Epithelial cell of esophagus (primary cell): ENCODE measurements at regions not wholly inside any gene's neighbourhood (a gene's known extent, or its start where the extent isn't known, plus 50 kb on each side); places are given as distances from the start of the nearest gene placed in this dataset.

Experiments
- DNase-seq: peaks from one replicate; pipeline ENCODE4 v3.0.0; 2010; ENCODE audit warnings: low read depth
- H3K4me3 ChIP-seq: 2 replicates; pipeline ENCODE4 v1.5.1; 2011; ENCODE audit warnings: mild to moderate bottlenecking, low read length, control low read depth
- TF ChIP-seq, protein P1 (sequence below): IDR thresholded peaks from 2 replicates; pipeline ENCODE4 v1.5.1; 2011; ENCODE audit warnings: low read depth, mild to moderate bottlenecking, low read length, control low read depth, inconsistent platforms; ENCODE audit not compliant: insufficient read depth; ENCODE audit errors: missing control alignments

DNA sequence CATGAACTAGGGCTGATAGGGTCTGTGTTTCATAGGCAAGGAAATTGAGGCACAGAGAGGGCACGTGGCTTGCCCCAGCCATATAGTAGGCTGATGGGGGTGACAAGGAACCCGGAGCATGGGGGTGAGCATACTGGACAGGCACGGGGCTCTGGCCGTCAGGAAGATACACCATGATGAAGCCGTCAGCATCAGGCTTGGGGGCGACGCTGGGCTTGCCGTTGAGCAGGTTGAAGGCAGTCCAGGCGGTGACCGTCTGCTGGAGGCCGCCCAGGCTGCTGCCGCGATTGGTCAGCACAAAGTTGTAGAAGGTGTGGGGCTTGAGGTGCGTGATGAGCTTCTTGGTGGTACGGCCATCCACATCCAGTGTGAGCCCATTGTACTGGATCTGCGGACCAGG lies 119.7 kb downstream of the PTPRS start:
- TF ChIP-seq, protein P1, sequence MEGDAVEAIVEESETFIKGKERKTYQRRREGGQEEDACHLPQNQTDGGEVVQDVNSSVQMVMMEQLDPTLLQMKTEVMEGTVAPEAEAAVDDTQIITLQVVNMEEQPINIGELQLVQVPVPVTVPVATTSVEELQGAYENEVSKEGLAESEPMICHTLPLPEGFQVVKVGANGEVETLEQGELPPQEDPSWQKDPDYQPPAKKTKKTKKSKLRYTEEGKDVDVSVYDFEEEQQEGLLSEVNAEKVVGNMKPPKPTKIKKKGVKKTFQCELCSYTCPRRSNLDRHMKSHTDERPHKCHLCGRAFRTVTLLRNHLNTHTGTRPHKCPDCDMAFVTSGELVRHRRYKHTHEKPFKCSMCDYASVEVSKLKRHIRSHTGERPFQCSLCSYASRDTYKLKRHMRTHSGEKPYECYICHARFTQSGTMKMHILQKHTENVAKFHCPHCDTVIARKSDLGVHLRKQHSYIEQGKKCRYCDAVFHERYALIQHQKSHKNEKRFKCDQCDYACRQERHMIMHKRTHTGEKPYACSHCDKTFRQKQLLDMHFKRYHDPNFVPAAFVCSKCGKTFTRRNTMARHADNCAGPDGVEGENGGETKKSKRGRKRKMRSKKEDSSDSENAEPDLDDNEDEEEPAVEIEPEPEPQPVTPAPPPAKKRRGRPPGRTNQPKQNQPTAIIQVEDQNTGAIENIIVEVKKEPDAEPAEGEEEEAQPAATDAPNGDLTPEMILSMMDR: no peak
- DNase-seq: no peak
- H3K4me3 ChIP-seq: no peak overlapping the region

DNA sequence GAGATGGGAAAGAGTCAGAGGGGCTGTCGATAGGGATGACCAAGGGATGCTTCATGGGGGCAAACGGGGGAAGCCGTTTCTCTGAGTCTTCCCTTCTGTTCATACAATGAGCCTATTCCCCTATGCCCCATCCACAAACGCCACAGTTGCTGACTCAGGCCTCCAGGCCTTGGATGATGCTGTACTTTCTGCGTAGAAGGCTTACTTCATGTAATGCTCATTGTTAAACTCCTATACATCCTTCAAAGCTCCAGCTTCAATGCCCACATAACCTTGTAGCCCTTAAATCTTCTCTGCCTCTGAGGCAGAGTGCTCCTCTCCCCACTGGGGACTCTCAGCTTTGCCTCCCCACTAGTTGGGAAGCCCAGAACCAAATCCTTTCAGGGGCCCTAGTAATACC lies 120.3 kb downstream of the PTPRS start:
- H3K4me3 ChIP-seq: no peak overlapping the region
- no peak for DNase-seq
- TF ChIP-seq, protein P1: no peak

DNA sequence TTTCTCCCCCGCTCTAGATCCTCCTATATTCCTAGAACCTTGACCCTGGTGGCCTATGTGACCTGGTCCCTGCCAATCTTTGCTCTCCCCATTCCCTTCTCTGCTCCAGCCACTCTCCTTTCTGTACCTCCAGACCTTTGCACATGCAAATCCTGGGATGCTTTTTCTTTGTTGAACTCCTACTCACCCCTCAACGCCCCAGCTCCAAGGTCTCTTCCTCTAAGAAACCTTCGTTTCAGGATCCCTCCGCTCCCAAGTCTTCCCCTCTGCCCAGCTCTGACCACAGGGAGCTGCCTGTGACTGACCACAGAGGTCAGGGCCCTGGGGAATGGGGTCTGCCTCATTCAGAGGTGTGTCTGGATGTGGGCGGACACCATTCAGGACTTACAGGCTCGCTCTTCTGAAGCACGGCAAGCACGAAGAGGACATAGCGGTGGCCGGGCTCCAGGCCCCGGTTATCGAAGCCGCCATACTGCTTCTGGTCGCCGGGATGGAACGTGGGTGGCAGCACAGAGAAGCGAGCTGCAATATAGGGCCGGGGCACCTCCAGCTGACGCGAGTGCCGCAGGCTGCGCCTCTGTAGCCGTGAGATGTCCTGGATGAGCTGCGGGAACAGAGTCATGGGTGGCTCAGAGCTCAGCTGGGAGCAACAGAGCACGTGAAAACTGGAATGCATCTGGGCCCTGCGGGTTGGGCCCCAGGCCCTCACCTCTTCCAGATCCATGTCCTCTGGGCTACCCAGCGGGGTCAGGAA lies 120.9 kb downstream of the PTPRS start:
- DNase-seq: no peak
- H3K4me3 ChIP-seq: no peak overlapping the region
- TF ChIP-seq, protein P1: no peak

DNA sequence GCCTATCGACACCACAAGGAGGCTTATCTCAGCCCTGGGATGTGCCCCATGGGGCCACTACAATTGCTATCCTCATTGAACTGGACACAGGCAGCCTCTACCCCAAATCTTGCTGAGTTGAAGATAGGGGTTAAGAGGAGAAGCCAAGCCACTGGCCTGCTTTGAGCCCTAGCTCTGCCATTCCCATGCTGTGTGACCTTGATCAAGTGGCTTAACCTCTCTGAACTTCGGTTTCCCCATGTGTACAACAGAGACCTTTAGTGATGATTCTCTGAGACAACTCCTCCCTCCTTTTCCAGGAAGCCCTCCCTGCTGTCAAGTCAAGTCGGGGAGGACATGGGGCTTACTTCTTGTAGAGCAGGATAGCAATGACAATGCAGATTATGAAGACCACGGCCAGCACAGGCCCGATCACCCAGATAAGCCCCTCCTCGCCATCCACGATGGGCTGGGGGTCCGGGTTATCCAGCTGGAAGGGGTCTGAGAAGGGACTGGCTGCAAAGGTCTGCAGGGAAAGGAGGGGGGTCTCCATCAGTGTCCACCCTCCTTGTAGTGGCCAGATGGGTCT lies 121.6 kb downstream of the PTPRS start:
- no peak for DNase-seq
- TF ChIP-seq, protein P1: no peak
- no peak overlapping the region for H3K4me3 ChIP-seq

DNA sequence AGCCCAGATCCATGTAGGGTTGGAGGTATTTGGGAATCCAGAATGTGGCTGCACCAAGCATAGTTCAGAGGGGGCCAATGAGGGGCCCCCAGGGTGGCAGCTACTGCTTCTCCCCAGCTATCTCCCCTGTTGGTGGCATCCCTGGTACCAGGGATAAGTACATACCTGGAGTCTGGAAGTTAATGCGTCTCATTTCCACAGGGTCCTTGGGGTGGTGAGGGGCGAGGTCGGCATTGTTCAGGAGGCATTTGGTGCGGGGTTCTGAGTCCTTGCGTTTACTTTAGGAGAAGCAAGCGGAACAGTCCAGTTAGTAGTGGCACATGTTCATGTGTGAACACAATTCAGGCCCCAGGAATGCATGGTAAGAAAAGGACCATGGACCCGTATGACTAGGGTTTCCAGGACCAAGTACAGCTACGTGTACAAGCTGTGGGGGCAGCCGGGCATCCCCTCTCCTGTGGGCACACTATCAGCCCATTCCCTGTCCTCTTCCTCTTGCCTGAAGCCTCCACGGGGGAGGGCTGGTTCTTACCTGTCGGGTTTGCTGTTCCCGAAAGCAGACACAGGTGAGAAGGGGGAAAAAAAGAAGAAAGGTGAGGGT lies 122.3 kb downstream of the PTPRS start:
- DNase-seq: no peak
- TF ChIP-seq, protein P1: no peak
- no peak overlapping the region for H3K4me3 ChIP-seq

DNA sequence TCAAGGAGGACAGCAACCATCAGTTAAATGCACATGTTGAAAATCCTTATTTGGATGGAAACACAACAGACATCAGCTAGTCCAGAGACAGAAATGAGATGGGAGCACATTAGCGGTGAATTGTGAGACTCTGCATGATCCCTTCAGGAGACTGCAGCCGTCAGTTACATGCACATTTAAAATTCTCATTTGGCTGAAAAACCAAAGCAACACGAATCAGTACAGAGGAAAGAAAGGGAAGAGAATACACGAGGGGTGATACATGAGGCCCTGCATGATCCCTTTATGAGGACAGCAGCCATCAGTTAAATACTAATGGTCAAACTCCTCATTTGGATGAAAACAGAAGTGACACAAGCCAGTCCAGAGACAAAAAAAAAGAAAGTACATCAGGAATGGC lies 123.4 kb downstream of the PTPRS start:
- no peak overlapping the region for H3K4me3 ChIP-seq
- TF ChIP-seq, protein P1: no peak
- no peak for DNase-seq
